Tibial nerve (tissue), 4 donors: ENCODE measurements at regions not wholly inside any gene's neighbourhood (a gene's known extent, or its start where the extent isn't known, plus 50 kb on each side); places are given as distances from the start of the nearest gene placed in this dataset.
A peak's percentile ranks its signal among the peaks of the same experiment; 100 is the strongest.

Experiments used
- DNase-seq, 2 donors: peaks; one replicate each; pipeline ENCODE4 v3.0.0-alpha.2; 2019; ENCODE audit warnings: low spot score in 2 of 2
- H3K27ac ChIP-seq, 4 donors: fragments of 200-600 bp; sonication (generic) in 3 of 4; one replicate each; pipeline ENCODE4 v1.5.1; 2017 to 2019; ENCODE audit warnings: mild to moderate bottlenecking in 1 of 4
- H3K27me3 ChIP-seq, 2 donors: fragments of 200-600 bp; sonication (generic) in 1 of 2; one replicate each; pipeline versions ENCODE4 v1.5.1 to v1.6.0; 2017 to 2019
- H3K36me3 ChIP-seq, 3 donors: fragments of 200-600 bp; sonication (generic); one replicate each; pipeline ENCODE4 v1.5.1; 2018 to 2019
- H3K4me1 ChIP-seq, 4 donors: fragments of 200-600 bp; sonication (generic) in 3 of 4; one replicate each; pipeline ENCODE4 v1.5.1; 2017 to 2019
- H3K4me3 ChIP-seq, 4 donors: fragments of 200-600 bp; sonication (generic) in 3 of 4; one replicate each; pipeline ENCODE4 v1.5.1; 2017 to 2019; ENCODE audit warnings: mild to moderate bottlenecking in 1 of 4, moderate library complexity in 1 of 4
- H3K9me3 ChIP-seq, 4 donors: fragments of 200-600 bp; sonication (generic) in 3 of 4; one replicate each; pipeline ENCODE4 v1.5.1; 2017 to 2019
- CTCF ChIP-seq, 5 experiments: fragments of 200-600 bp in 3 of 5; fragments of 450-650 bp in 2 of 5; sonication (generic) in 3 of 5; IDR thresholded peaks; one replicate each; pipeline ENCODE4 v1.5.1; 2016 to 2019; ENCODE audit warnings: antibody characterized with exemption in 5 of 5, mild to moderate bottlenecking in 3 of 5, moderate library complexity in 2 of 5
- EP300 ChIP-seq, 2 donors: sonication (generic); formaldehyde crosslinking; IDR thresholded peaks; one replicate each; pipeline ENCODE4 v1.6.1; 2017; ENCODE audit warnings: antibody characterized with exemption in 2 of 2, mild to moderate bottlenecking in 1 of 2
- POLR2A ChIP-seq, 2 donors: fragments of 450-650 bp; IDR thresholded peaks; one replicate each; pipeline ENCODE4 v1.6.1; 2017; ENCODE audit warnings: antibody characterized with exemption in 2 of 2, mild to moderate bottlenecking in 2 of 2, moderate library complexity in 2 of 2
- WGBS, 2 donors: methylation state at CpG; one replicate each; pipeline ENCODE4 v1.1.5; 2018; 5-methylcytosine and 5-hydroxymethylcytosine counted together

GRCh38 chr14:22099942-22100763 lies 426.5 kb upstream of the OR4E1 start:
- peaks cover 0 to 3% (median 0%) of the 10 kb centered on the region in 4 donors for H3K9me3 ChIP-seq
- H3K4me1 ChIP-seq: peaks cover 0 to 10% (median 0%) of the 10 kb centered on the region in 4 donors
- no peaks in the 10 kb centered on the region for H3K36me3 ChIP-seq
- TF ChIP-seq CTCF (IDR thresholded peaks at IDR 0.05) (peak; percentile 51 to 83 (median 69)), POLR2A (IDR thresholded peaks at IDR 0.05) (no peak), EP300 (IDR thresholded peaks at IDR 0.05) (peak in 1 of 2 donors; percentile 58)
- no peak overlapping the region for H3K4me3 ChIP-seq
- no peaks in the 10 kb centered on the region for H3K27me3 ChIP-seq
- 37 to 39% methylated on average over 11 of the region's 11 CpGs for WGBS, 2 donors
- no peak overlapping the region for H3K27ac ChIP-seq
- peak; percentile 72 to 83 for DNase-seq

- TF ChIP-seq POLR2A (IDR thresholded peaks at IDR 0.05): no peak
- TF ChIP-seq CTCF (IDR thresholded peaks at IDR 0.05): no peak
- no peak for TF ChIP-seq EP300 (IDR thresholded peaks at IDR 0.05)
- Histone ChIP-seq H3K27ac (peak overlapping the region in 2 of 4 donors; percentile 61 to 77), H3K36me3 (no peaks in the 10 kb centered on the region), H3K9me3 (peaks cover 0 to 3% (median 0%) of the 10 kb centered on the region in 4 donors), H3K4me1 (peaks cover 0 to 10% (median 0%) of the 10 kb centered on the region in 4 donors), H3K27me3 (no peaks in the 10 kb centered on the region), H3K4me3 (no peak overlapping the region)
- no peak for DNase-seq
Measured at GRCh38 chr14:22098435-22098834, 424.8 kb upstream of the OR4E1 start.

- Histone ChIP-seq H3K27ac (peak overlapping the region in 3 of 4 donors; percentile 50 to 77 (median 61)), H3K36me3 (no peaks in the 10 kb centered on the region), H3K4me3 (no peak overlapping the region), H3K4me1 (peaks cover 0 to 10% (median 0%) of the 10 kb centered on the region in 4 donors), H3K27me3 (no peaks in the 10 kb centered on the region), H3K9me3 (peaks cover 0 to 3% (median 0%) of the 10 kb centered on the region in 4 donors)
- WGBS, 2 donors: 77 to 78% methylated on average over 4 of the region's 4 CpGs
- no peak for DNase-seq
- TF ChIP-seq POLR2A (IDR thresholded peaks at IDR 0.05): no peak
- TF ChIP-seq EP300 (IDR thresholded peaks at IDR 0.05): no peak
- no peak for TF ChIP-seq CTCF (IDR thresholded peaks at IDR 0.05)
Measured at GRCh38 chr14:22097586-22098292, 424.1 kb upstream of the OR4E1 start.

GRCh38 chr14:22097072-22097471 lies 423.5 kb upstream of the OR4E1 start:
- peak overlapping the region; percentile 35 to 81 (median 56) for H3K27ac ChIP-seq

More at GRCh38 chr14:22097072-22097471, 423.5 kb upstream of the OR4E1 start:
- no peak overlapping the region for H3K4me3 ChIP-seq
- DNase-seq: no peak
- WGBS, 2 donors: 55 to 61% methylated on average over 5 of the region's 5 CpGs
- H3K9me3 ChIP-seq: peaks cover 0 to 3% (median 0%) of the 10 kb centered on the region in 4 donors
- TF ChIP-seq CTCF (IDR thresholded peaks at IDR 0.05) (no peak), POLR2A (IDR thresholded peaks at IDR 0.05) (no peak), EP300 (IDR thresholded peaks at IDR 0.05) (peak; percentile 36 to 41)
- no peaks in the 10 kb centered on the region for H3K27me3 ChIP-seq
- no peaks in the 10 kb centered on the region for H3K36me3 ChIP-seq
- H3K4me1 ChIP-seq: peaks cover 0 to 10% (median 0%) of the 10 kb centered on the region in 4 donors
